ENCODE measurements at regions not wholly inside any gene's neighbourhood (a gene's known extent, or its start where the extent isn't known, plus 50 kb on each side); places are given as distances from the start of the nearest gene placed in this dataset.

GRCh38 chr13:20348018-20348417 is 115.9 kb upstream of the GJB6 start:
- intact Hi-C loops (cut with DNase I; ENCODE audit: low total_unique reads): no loop called here
- no peak for TF ChIP-seq CTCF (IDR thresholded peaks at IDR 0.05)
- TF ChIP-seq POLR2A (IDR thresholded peaks at IDR 0.05): no peak
- DNase-seq (ENCODE audit: low spot score in 2 of 2): no peak
- no peak overlapping the region for H3K4me3 ChIP-seq (ENCODE audit: low read depth, poor library complexity, severe bottlenecking)
- 92 to 93% methylated on average over 10 of the region's 10 CpGs for WGBS, 2 donors

- 76 to 77% methylated on average over 10 of the region's 10 CpGs for WGBS, 2 donors
- intact Hi-C loops (cut with DNase I; ENCODE audit: low total_unique reads): no loop called here
- no peak overlapping the region for H3K4me3 ChIP-seq (ENCODE audit: low read depth, poor library complexity, severe bottlenecking)
- TF ChIP-seq POLR2A (IDR thresholded peaks at IDR 0.05) (no peak), CTCF (IDR thresholded peaks at IDR 0.05) (no peak)
- DNase-seq (ENCODE audit: low spot score in 2 of 2): no peak
Observed at GRCh38 chr13:20344836-20345490, 112.8 kb upstream of the GJB6 start.

GRCh38 chr13:20342311-20342710 is 110.2 kb upstream of the GJB6 start:
- WGBS, 2 donors: 83 to 89% methylated on average over 3 of the region's 3 CpGs
- no peak overlapping the region for H3K4me3 ChIP-seq (ENCODE audit: low read depth, poor library complexity, severe bottlenecking)
- intact Hi-C loops (cut with DNase I; ENCODE audit: low total_unique reads): no loop called here
- TF ChIP-seq CTCF (IDR thresholded peaks at IDR 0.05) (no peak), POLR2A (IDR thresholded peaks at IDR 0.05) (no peak)
- peak in 1 of 2 donors; percentile 39 for DNase-seq (ENCODE audit: low spot score in 2 of 2)

GRCh38 chr13:20340759-20341171 is 108.6 kb upstream of the GJB6 start:
- intact Hi-C loops (cut with DNase I; ENCODE audit: low total_unique reads): no loop called here
- peak; percentile 56 to 91 for DNase-seq (ENCODE audit: low spot score in 2 of 2)
- H3K4me3 ChIP-seq (ENCODE audit: low read depth, poor library complexity, severe bottlenecking): no peak overlapping the region
- WGBS, 2 donors: 33 to 43% methylated on average over 9 to 10 of the region's 10 CpGs
- TF ChIP-seq POLR2A (IDR thresholded peaks at IDR 0.05) (no peak), CTCF (IDR thresholded peaks at IDR 0.05) (no peak)

GRCh38 chr13:20340136-20340758 is 108.1 kb upstream of the GJB6 start:
- 57 to 60% methylated on average over 11 to 12 of the region's 12 CpGs for WGBS, 2 donors
- no peak overlapping the region for H3K4me3 ChIP-seq (ENCODE audit: low read depth, poor library complexity, severe bottlenecking)
- no peak for TF ChIP-seq POLR2A (IDR thresholded peaks at IDR 0.05)
- no peak for TF ChIP-seq CTCF (IDR thresholded peaks at IDR 0.05)
- intact Hi-C loops (cut with DNase I; ENCODE audit: low total_unique reads): no loop called here
- DNase-seq (ENCODE audit: low spot score in 2 of 2): peak in 1 of 2 donors; percentile 61

Data from lower leg skin (tissue), 4 donors.